HG02610 (cell line): ENCODE measurements at regions not wholly inside any gene's neighbourhood (a gene's known extent, or its start where the extent isn't known, plus 50 kb on each side); places are given as distances from the start of the nearest gene placed in this dataset.

Experiments used
- ATAC-seq: cut with Tn5 transposase; IDR thresholded peaks from one replicate; pipeline ENCODE4 v1.9.1; 2021; ENCODE audit warnings: mild to moderate bottlenecking, moderate library complexity; ENCODE audit not compliant: unreplicated experiment

DNA sequence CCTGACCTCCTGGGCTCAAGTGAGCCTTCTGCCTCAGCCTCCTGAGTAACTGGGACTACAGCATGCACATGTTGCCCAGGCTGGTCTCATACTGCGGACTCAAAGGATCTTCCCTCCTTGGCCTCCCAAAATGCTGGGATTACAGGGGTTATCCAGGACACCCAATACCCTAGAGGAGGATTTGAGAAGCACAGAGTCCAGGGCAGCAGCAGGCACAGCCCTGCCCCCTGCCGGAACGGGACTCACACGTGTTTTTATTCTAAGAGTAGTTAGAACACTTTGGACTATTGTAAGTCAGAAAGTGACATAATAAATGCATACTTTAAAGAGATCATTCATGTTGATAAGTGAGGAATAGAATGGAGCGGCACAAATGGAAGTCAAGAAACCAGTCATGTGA, 80.2 kb downstream of the C6orf118 start:
- no peak for ATAC-seq

DNA sequence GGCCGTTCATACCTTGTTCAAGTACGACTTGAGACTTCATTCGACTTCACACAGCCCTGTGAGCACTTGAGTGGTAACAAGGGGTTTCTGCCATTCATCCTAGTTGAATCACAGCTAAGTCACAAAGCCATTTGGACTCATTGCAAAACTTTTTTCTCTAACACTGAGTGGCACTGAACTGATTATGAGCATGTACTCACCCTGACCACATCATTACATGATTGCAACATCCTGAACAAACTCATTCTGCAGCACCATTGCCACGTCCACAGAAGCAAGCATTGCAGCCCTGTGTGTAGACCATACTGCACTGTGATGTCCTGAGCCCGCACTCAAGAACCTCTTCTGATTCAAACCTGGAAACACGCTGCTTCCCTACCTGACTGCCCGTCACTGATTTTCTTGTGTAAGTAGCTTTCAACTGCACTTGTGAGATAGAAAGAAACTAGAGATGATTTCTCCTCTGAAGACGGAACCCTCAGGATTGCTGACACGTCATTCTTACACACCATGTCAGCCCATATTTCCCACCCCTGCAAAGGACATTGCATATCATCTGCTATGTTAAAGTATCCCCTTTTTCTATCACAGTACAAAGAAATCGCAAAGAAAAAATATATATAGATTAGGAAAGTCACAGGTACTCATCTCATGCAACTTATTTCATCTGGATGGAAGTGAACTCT, 81.6 kb downstream of the C6orf118 start:
- ATAC-seq = no peak

- ATAC-seq = no peak
These were observed 85.7 kb downstream of the C6orf118 start for GRCh38 chr6:165223736-165224135.

DNA sequence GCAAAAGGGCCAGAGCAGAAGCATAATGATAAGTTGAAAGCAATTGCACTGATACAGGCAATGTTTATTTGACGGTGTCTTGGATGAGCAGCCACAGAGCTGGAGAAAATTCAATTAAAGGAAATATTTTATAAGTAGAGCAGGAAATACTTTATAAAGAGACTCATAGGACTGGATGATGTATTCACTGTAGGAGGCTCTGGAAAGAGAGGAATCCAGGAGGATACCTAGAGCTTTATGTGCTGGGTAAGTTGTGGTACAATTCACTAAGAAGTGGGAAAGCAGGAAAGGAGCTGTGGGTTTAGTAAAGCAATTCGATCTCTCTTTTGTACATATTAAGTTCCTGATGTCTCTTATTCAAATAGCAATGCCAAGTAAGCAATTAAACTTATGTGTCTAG, 86.3 kb downstream of the C6orf118 start:
- no peak for ATAC-seq

DNA sequence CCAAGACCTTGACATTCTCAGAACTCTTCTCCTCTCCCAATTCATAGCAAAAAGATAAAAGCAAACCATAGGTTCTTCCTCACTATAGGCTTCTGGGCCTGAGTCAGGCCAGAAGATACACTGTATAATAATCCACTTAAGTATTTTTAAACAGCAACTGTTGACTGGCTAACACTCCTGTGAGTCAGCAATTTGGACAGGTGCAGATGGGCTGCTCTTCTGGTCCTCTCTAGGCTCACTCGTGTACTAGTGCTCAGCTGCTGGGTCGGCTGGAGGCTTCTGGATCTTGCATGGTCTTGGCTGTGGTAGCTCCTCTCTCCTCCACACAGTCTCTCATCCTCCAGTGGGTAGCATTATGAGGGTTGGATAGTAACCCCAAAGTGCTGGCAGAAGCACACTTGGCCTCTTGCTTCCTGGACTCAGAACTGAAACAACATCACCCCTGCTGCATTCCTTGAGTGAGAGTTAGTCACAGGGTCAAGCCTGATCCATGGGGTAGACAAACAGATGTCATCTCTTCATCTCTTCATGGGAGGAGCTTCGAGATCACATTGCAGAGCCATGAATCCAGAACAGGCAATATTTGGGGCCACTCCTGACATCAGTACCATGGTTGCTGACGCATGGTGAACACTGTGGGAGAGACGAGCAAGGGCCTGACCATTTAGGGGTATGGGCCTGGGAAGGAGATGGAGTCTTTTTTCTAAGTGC, 86.9 kb downstream of the C6orf118 start:
- ATAC-seq = no peak

- ATAC-seq = no peak
These were observed 89.4 kb downstream of the C6orf118 start for GRCh38 chr6:165220045-165220444.

- no peak for ATAC-seq
These were observed 89.8 kb downstream of the C6orf118 start for GRCh38 chr6:165219629-165220028.

DNA sequence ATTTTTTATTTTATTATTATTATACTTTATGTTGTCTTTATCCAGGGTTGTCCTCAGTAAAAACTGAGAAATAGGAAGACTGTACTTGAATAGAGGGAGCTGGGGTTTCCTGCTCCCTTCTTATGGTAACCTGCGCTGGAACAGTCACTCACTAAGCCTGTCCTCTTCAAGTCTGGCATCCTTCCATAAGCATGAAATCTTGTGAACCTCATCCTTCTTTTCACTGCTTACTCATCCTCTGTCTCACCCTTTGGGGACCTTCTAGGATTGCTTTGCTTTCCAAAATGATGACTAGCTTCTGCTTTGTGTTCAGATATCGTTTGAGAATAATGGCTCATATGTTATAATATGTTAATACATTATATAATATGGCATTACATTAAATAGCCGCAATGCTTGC, 90.6 kb downstream of the C6orf118 start:
- ATAC-seq = no peak

GRCh38 chr6:165206798-165207197, 102.6 kb downstream of the C6orf118 start:
- ATAC-seq = no peak

DNA sequence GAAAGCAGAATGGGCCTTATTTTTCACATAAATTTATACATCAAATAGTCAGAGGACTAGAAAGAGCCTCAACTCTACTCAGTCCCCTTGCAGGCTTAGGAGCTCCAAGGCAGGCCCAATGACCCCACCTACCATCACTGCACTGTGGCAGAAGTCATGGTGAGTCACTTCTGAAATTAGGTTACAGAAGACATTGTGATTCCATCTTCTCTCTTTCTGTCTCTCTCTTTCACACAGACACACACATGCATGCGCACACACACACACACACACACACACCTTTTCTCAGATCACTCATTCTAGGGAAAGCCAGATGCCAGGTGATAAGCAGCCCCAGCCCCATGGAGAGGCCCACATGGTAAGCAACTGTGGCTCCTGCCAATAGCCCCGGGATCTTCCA, 103.8 kb downstream of the C6orf118 start:
- no peak for ATAC-seq

- ATAC-seq = no peak
These were observed 104.4 kb downstream of the C6orf118 start for GRCh38 chr6:165204807-165205545.

DNA sequence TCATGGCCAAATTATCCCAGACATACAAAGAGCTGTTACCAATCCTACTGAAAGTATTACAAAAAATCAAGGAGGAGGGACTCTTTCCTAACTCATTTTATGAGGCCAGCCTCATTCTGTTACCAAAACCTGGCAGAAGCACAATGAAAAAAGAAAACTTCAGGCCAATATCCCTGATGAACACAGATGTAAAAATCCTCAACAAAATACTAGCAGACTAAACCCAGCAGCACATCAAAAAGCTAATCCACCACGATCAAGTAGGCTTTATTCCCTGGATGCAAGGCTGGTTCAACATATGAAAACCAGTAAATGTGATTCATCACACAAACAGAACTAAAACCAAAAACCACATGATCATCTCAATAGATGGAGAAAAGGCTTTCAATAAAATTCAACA, 109.2 kb downstream of the C6orf118 start:
- no peak for ATAC-seq

DNA sequence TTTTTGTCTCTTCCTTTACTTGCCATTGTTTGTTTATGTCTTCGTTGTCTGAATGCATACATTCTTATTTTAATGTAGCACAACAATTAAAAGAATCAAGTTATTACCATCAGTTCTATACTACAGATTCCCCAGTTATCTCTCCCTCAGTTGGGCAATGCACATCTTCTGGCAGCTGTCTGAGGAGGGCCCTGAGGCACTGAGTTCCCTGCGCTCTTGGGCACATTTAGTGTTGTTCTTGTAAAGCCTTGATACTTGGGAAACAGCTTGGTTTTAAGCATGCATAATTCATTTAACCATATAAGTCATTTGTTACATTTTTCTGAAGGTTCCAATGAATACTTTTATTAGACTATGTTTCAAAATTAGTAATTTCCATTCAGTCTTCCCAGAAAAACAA, 117.9 kb downstream of the C6orf118 start:
- no peak for ATAC-seq

- ATAC-seq = no peak
These were observed 122.8 kb downstream of the C6orf118 start for GRCh38 chr6:165186441-165187205.

- ATAC-seq = no peak
These were observed 123.4 kb downstream of the C6orf118 start for GRCh38 chr6:165186041-165186440.

DNA sequence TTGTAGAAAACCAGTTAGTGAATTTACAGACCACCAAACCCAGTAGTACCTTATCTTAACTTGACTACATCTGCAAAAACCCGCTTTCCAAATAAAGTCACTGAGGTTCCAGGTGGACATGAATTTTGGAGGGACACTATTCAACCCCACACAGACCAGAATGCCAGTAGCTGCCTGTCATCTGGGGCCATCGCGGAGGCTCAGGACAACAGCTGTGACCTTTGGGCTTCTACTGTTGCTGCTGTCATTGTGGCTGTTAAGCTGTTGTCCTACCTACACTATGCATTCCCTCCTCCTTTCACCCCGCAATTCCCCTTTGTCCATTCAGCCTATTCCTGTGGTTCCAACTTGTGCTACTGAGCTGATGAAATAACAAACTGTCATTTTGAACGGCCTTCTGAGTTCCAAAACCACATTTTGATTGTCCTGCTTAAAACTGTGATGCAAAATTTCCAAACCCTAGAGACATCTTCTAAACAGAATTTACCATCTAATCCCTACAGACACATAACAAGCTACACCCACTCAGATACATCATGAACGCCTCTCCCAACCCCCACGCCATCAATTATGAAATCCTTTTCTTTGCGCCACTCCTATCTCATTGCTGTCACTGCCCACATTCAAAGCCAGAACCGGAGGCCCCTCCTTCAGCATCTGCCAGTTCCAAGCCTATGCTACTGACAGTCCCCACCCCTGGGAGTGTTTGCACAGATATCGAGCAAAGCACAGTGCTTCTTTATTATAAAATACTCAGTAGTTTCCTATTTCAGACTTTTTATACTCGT, 125.0 kb downstream of the C6orf118 start:
- ATAC-seq = no peak

- no peak for ATAC-seq
These were observed 125.8 kb downstream of the C6orf118 start for GRCh38 chr6:165183496-165184140.

- no peak for ATAC-seq
These were observed 126.3 kb downstream of the C6orf118 start for GRCh38 chr6:165183071-165183470.

GRCh38 chr6:165181951-165182414, 127.4 kb downstream of the C6orf118 start:
- no peak for ATAC-seq

- no peak for ATAC-seq
These were observed 131.3 kb downstream of the C6orf118 start for GRCh38 chr6:165178056-165178455.
